ENCODE measurements at regions not wholly inside any gene's neighbourhood (a gene's known extent, or its start where the extent isn't known, plus 50 kb on each side); places are given as distances from the start of the nearest gene placed in this dataset.

DNA sequence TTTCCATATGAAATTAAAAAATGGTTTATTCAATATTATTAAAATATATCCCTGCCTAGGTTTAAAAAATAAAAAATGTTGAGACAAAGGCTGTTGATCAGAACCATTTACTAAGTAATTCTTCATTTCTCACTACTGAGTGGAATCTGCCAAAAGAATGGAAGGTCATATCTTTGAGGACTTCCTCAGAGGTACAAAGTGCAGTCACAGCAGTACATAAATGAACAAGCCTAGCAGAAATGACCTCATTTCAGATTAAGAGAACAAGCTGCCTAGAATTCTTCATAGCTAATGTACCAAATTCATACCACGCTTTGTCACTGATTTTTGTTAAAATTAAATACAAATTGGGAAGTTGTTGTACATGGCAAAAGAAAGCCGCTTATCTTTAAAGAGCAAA, 318.9 kb upstream of the TFPI start:
- TF ChIP-seq, protein P1, sequence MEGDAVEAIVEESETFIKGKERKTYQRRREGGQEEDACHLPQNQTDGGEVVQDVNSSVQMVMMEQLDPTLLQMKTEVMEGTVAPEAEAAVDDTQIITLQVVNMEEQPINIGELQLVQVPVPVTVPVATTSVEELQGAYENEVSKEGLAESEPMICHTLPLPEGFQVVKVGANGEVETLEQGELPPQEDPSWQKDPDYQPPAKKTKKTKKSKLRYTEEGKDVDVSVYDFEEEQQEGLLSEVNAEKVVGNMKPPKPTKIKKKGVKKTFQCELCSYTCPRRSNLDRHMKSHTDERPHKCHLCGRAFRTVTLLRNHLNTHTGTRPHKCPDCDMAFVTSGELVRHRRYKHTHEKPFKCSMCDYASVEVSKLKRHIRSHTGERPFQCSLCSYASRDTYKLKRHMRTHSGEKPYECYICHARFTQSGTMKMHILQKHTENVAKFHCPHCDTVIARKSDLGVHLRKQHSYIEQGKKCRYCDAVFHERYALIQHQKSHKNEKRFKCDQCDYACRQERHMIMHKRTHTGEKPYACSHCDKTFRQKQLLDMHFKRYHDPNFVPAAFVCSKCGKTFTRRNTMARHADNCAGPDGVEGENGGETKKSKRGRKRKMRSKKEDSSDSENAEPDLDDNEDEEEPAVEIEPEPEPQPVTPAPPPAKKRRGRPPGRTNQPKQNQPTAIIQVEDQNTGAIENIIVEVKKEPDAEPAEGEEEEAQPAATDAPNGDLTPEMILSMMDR (IDR thresholded peaks at IDR 0.05), result no peak
- TF ChIP-seq POLR2A (IDR thresholded peaks at IDR 0.05), result no peak

Measured in heart left ventricle (tissue), 13 donors.